ENCODE measurements at regions not wholly inside any gene's neighbourhood (a gene's known extent, or its start where the extent isn't known, plus 50 kb on each side); places are given as distances from the start of the nearest gene placed in this dataset.

DNA sequence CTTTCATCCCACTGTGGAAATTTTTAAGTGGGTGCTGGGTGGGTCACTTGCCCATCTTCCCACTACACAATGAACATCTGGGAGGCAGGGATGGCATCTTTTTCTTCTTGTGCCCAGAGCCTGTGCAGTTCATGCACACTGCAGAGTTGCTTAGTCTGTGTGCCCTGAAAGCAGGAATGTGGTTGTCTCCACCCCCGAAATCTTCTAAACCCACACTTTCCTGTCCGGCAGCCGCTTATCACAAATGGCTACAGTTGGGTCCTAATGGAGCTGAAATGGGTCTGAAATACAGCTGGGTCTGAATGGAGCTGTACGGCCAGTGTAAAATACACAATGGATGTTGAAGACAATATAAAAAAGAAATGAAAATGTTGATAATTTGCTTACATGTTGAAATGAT, 112.1 kb upstream of the PMEPA1 start:
- H3K4me1 ChIP-seq (replicated peaks in 1 of 4; ENCODE audit: control insufficient read depth in 3 of 4, insufficient read depth in 4 of 4, low read length in 3 of 4) = no peaks in the 10 kb centered on the region
- no peak overlapping the region for H2BK20ac ChIP-seq (ENCODE audit: low read length)
- H2BK12ac ChIP-seq (ENCODE audit: low read depth, low read length) = no peak overlapping the region
- H2BK5ac ChIP-seq (ENCODE audit: low read depth, low read length) = no peak overlapping the region
- no peaks in the 10 kb centered on the region for H3K23me2 ChIP-seq (ENCODE audit: low read depth, low read length)
- no peak overlapping the region for H3K23ac ChIP-seq (ENCODE audit: insufficient read length)
- no peak overlapping the region for H4K5ac ChIP-seq (ENCODE audit: insufficient read length, low read depth, low read length)
- no peak overlapping the region for H3K4me2 ChIP-seq (ENCODE audit: insufficient read depth in 1 of 2, low read depth in 2 of 2, low read length in 2 of 2)
- no peak overlapping the region for H3K9ac ChIP-seq (replicated peaks in 1 of 4; ENCODE audit: extremely low read depth in 1 of 4, low read depth in 3 of 4, low read length in 3 of 4)
- no peak overlapping the region for H2AFZ ChIP-seq (ENCODE audit: low read length)
- no peak overlapping the region for H2BK120ac ChIP-seq (replicated peaks; ENCODE audit: low read depth, low read length)
- no peak overlapping the region for H3K18ac ChIP-seq (ENCODE audit: extremely low read depth, low read length)
- H3K27me3 ChIP-seq (replicated peaks in 1 of 4; ENCODE audit: control insufficient read depth in 3 of 4, extremely low read depth in 1 of 4, insufficient read depth in 3 of 4, low read length in 3 of 4) = no peaks in the 10 kb centered on the region
- H3K36me3 ChIP-seq (ENCODE audit: control insufficient read depth in 2 of 4, insufficient read depth in 4 of 4, low read length in 3 of 4) = no peaks in the 10 kb centered on the region
- 93% methylated on average over 4 of the region's 4 CpGs; no CpG with 5 or more reads in 1 of the 2 experiments for WGBS, 2 experiments (ENCODE audit: extremely low coverage in 1 of 2, insufficient coverage in 1 of 2, insufficient read length in 1 of 2, insufficient replicate concordance in 2 of 2, low coverage in 1 of 2, low lambda C conversion rate in 2 of 2, missing lambda C conversion rate in 1 of 2)
- FAIRE-seq (no peak), DNase-seq (ENCODE audit: low read depth in 1 of 2, low spot score in 2 of 2) (no peak)
- ChIA-PET POLR2A (ENCODE audit: partially characterized antibody) (no interaction called here), CTCF (ENCODE audit: partially characterized antibody) (no interaction called here)
- no peak overlapping the region for H3K4ac ChIP-seq (replicated peaks; ENCODE audit: insufficient read length, low read depth, low read length)
- no peak overlapping the region for H3K56ac ChIP-seq (replicated peaks; ENCODE audit: insufficient read length, low read depth, low read length)
- TF ChIP-seq RAD21 (IDR thresholded peaks at IDR 0.05 in 1 of 2, conservative IDR thresholded peaks at IDR 0.05 in 1 of 2; ENCODE audit: low read depth in 2 of 2, low read length in 2 of 2) = no peak
- no peak for TF ChIP-seq CBX8 (IDR thresholded peaks at IDR 0.05; ENCODE audit: borderline replicate concordance, low read depth, low read length)
- TF ChIP-seq BCL11A (IDR thresholded peaks at IDR 0.05; ENCODE audit: low read depth in 2 of 2, low read length in 2 of 2) = no peak
- TF ChIP-seq, protein P1, sequence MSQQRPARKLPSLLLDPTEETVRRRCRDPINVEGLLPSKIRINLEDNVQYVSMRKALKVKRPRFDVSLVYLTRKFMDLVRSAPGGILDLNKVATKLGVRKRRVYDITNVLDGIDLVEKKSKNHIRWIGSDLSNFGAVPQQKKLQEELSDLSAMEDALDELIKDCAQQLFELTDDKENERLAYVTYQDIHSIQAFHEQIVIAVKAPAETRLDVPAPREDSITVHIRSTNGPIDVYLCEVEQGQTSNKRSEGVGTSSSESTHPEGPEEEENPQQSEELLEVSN (IDR thresholded peaks at IDR 0.05) = no peak
- TF ChIP-seq SP1 (IDR thresholded peaks at IDR 0.05; ENCODE audit: low read depth, low read length) = no peak
- TF ChIP-seq TEAD4 (IDR thresholded peaks at IDR 0.05; ENCODE audit: low read depth, low read length) = no peak
- no peak overlapping the region for H2AK5ac ChIP-seq (ENCODE audit: low read depth, low read length)
- H3K27ac ChIP-seq (ENCODE audit: low read depth, low read length) = no peak overlapping the region
- no peaks in the 10 kb centered on the region for H3K9me3 ChIP-seq (ENCODE audit: insufficient read depth in 2 of 2, low read depth in 1 of 2, low read length in 1 of 2)
- no peaks in the 10 kb centered on the region for H3K79me1 ChIP-seq (ENCODE audit: low read depth, low read length)
- no peak overlapping the region for H4K91ac ChIP-seq (replicated peaks; ENCODE audit: insufficient read length, low read length)
- no peaks in the 10 kb centered on the region for H3K79me2 ChIP-seq (ENCODE audit: control insufficient read depth in 1 of 2, insufficient read depth in 2 of 2, low read length in 2 of 2)
- no peak overlapping the region for H2BK15ac ChIP-seq (ENCODE audit: low read length)
- no peak overlapping the region for H3K14ac ChIP-seq (ENCODE audit: insufficient read length)
- H4K8ac ChIP-seq (ENCODE audit: extremely low read depth, insufficient read depth, low read length) = no peak overlapping the region
- no peaks in the 10 kb centered on the region for H4K20me1 ChIP-seq (replicated peaks in 1 of 2; ENCODE audit: control insufficient read depth in 1 of 2, insufficient read depth in 2 of 2, low read length in 2 of 2)
- H3K4me3 ChIP-seq (ENCODE audit: extremely low read depth in 1 of 4, insufficient read depth in 2 of 4, low read depth in 3 of 4, low read length in 4 of 4) = no peak overlapping the region

Data from H1 (cell line).